ENCODE measurements at regions not wholly inside any gene's neighbourhood (a gene's known extent, or its start where the extent isn't known, plus 50 kb on each side); places are given as distances from the start of the nearest gene placed in this dataset.

GRCh38 chr22:49499433-49500075 is 328.1 kb downstream of the BRD1 start:
- DNase-seq = no peak

DNA sequence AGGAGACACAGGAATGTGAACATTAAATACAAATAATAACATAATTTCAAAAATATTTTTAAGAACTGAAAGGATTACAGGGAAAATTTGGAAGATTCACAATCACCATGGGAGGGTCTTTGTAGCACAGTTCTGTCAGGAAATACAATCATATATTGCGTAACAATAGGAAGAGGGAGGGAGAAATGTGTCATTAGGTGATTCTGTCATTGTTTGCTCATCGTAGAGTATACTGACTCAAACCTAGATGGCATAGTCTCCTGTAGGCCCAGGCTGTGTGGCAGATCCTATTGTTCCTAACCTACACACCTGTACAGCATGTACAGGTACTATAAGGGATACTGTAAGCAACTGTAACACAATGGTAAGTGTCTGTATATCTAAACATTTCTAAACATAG is 330.4 kb downstream of the BRD1 start:
- no peak for DNase-seq

- no peak for DNase-seq
Measured at GRCh38 chr22:49494555-49494954, 333.1 kb downstream of the BRD1 start.

GRCh38 chr22:49492741-49493251 is 334.9 kb downstream of the BRD1 start:
- DNase-seq = no peak

DNA sequence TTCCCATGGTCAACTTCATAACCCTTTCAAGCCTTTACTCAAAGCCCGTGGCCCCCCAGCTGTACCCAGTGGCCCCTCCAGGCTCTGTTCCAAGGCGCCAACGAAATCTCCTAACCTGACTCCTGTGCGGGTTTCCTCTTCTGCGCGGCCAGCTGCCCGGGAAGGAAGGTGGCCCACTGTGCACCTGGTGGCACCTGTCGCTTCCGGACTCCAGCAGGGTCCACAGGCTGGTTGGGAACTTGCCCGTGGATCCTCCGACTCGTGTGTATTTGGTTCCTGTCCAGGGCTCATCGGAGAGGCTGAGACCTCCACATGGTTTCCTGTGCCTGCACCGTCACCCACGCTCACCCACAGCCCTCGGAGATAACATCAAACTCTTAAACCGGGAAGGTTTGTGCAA is 335.4 kb downstream of the BRD1 start:
- DNase-seq = no peak

GRCh38 chr22:49491726-49492125 is 335.9 kb downstream of the BRD1 start:
- DNase-seq = no peak

DNA sequence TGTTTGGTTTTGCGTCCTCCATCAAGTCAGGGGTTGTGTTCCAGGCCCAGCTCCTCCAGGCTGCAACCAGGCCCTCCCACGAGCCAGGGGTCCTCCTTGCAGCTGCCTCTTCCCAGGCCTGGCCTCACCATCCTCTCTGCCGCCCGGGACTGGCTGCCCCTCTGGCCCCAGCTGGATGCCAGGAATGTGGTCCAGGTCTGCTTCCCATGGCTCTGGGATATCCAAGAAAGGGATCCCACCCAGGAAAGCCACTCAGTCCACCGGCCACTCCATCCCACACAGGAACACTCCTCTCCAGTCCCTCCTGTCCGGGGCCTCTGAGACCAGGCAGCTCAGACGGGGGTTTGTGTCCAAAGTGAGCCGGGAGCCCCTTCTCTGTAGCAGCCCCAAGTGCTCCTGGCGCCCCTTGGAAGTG is 336.4 kb downstream of the BRD1 start:
- DNase-seq = no peak

DNA sequence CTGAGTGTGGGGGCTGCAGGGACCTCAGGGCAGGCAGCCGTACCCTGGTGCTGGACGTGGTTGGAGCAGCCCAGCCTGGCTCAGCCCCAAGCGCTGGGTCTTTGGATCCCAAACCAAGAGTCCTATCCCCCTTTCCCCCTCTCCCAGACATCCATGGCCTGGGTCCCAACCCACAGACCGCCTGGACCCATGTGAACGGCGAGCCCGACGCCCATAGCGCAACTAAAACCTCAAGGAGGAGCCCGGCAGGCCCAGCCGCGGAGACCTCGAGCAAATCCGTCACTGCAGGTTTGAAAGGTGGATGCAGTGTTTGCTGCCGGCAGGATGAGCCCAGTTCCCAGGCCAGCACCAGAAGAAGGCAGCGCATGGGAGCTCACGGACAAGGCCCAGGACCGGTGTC is 337.0 kb downstream of the BRD1 start:
- no peak for DNase-seq

- no peak for DNase-seq
Measured at GRCh38 chr22:49489821-49490220, 337.9 kb downstream of the BRD1 start.

DNA sequence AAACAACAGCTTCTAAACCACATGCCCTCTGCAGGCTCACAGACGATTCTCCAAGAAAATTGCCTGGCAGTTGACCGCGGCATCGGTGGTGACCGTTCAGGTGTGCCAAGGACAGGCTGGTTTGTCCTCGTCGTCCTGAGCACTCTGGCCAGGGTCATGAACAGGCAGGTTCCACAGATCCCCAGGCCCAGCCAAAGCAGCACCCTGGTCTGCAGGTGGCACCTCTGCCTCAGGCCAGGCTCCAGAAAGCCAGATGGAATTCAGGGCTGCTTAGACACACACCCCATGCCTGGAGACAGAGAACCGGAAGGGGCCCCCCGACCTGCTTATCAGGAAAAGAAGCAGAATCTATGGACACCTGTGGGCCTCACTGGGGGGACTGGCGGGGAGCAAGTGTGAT is 338.7 kb downstream of the BRD1 start:
- DNase-seq = no peak

- no peak for DNase-seq
Measured at GRCh38 chr22:49487950-49488349, 339.7 kb downstream of the BRD1 start.

DNA sequence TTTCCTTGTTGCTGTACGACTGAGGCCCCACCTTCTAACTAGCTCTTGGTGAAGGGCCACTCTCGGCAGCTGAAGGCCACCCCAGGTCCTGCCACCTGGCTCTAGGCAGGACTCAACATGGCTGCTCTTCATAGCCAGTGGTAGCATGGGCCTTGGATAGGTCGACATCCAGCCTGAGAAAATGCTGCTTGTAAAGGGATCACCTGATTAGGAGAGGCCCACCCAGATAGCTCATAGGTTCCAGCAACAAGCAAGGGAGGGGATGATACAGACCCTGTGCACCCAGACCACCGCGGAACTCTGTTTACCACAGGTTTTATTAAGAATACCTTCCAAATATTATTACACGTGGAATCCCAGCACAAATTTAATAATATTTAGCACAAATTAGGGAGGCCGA is 341.4 kb downstream of the BRD1 start:
- no peak for DNase-seq

- no peak for DNase-seq
Measured at GRCh38 chr22:49483946-49484345, 343.7 kb downstream of the BRD1 start.

GRCh38 chr22:49483281-49483870 is 344.3 kb downstream of the BRD1 start:
- no peak for DNase-seq

DNA sequence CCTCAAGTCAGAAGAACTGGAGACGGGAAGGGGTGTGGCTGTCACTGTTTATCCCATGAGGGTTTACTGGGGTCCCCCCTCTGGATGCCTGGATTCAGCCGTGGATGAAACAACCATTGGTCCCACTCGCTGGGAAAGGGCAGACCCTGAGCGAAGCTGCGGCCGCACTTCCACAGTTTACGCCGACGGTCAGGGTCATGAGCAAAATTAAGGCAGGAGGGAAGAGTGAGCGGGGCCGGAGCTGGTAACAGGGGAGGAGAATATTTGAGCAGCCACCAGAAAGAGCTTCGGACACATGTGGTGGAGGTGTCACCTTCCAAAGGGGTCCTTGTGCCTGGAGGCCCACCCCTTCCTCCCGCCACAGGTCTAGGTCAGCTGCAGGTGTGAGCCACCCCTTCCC is 344.9 kb downstream of the BRD1 start:
- no peak for DNase-seq

- no peak for DNase-seq
Measured at GRCh38 chr22:49481659-49482399, 345.8 kb downstream of the BRD1 start.

DNA sequence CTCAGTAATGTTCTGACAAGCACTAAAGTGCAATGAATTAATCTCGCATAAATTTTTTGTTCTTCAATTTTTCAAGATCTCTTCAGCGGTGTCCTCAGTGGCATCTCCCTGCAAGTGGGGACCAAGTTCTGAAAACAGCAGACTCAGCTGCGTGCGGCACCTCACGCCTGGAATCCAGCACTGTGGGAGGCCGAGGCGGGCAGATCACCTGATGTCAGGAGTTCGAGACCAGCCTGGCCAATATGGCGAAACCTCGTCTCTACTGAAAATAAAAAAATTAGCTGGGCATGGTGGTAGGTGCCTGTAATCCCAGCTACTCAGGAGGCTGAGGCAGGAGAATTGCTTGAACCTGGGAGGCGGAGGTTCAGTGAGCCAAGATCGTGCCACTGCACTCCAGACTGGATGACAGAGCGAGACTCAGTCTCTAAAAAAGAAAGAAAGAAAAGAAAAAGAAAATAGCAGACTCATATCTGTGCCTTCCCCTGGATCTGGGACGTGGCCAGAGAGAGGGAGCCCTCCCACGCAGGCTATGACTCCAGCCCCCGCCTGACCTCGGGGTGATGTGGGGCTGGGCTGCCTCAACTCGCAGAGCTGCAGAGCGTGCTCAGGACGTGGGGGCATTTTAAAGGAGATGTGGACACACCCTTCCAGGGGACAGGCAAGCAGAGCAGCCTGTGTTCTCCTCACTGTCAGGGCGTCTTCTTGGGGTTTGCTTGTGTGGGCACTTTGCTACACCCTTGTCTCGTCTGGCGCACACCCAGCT is 346.6 kb downstream of the BRD1 start:
- no peak for DNase-seq

- DNase-seq = no peak
Measured at GRCh38 chr22:49480331-49480730, 347.3 kb downstream of the BRD1 start.

GRCh38 chr22:49479566-49479965 is 348.1 kb downstream of the BRD1 start:
- no peak for DNase-seq

DNA sequence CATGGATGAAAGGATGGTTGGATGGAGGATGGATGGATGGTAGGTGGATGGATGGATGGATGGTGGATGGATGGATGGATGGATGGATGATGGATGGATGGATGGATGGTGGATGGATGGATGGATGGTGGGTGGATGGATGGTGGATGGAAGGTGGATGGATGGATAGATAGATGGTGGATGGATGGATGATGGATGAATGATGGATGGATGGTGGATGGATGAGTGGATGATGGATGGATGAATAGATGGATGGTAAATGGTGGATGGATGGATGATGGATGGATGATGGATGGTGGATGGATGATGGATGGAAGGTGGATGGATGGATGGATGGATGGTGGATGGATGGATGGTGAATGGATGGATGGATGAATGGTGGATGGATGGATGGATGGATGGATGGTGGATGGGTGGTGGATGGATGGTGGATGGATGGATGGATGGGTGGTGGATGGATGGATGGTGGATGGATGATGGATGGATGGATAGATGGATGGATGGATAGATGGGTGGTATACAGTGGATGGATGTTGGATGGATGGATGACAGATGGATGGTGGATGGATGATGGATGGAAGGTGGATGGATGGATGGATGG is 350.8 kb downstream of the BRD1 start:
- DNase-seq = no peak

DNA sequence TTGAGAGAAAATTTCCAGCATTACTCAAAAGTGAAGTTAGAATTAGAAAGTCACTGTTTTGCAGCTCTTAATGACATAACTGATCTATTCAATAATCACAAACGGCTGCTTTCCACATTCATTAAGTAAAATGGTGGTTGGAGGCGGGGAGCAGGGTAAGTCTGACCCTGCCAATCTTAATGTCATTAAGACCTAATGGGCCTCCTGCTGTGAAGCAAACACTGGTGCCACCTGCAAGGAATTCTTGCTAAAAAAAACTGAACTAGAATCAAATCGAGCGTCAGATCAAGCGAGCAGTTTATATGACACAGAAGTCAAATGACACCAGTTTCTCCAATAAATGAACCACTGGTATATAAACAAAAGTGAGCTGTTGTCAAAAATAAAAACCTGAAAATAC is 351.5 kb downstream of the BRD1 start:
- DNase-seq = no peak

GRCh38 chr22:49475253-49475652 is 352.4 kb downstream of the BRD1 start:
- no peak for DNase-seq

DNA sequence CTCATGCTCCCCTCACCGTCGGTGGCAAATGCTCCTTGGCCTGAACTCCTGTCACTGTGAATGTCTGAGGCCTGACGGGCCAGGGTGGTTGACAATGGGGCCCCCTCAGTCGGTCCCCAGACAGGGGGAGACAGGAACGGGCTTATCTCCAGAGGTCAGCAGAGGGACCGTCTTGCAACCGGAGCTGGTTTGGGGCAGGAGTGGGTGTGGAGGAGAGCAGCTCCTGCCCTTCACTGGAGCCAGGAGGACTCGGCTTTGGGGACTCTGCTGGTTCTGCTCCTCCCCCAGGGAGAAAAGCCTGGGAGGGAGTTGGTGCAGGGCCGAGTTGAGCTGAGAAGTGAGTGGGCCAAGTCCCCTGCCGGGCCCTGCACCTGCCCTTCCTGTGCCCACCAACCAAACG is 354.4 kb downstream of the BRD1 start:
- DNase-seq = no peak

All from activated CD4-positive, alpha-beta T cell treated with anti-CD3 and anti-CD28 coated beads for 1 hour (primary cell).